NCI-H1417 (cell line): ENCODE measurements at regions not wholly inside any gene's neighbourhood (a gene's known extent, or its start where the extent isn't known, plus 50 kb on each side); places are given as distances from the start of the nearest gene placed in this dataset.
A peak's percentile ranks its signal among the peaks of the same experiment; 100 is the strongest.

Experiments
- DNase-seq, 3 experiments: peaks; one replicate each; lab custom pipeline; 2025; lab: John Stamatoyannopoulos, UW

GRCh38 chr3:23664459-23664858 is 141.3 kb upstream of the UBE2E1 start:
- DNase-seq = no peak

DNA sequence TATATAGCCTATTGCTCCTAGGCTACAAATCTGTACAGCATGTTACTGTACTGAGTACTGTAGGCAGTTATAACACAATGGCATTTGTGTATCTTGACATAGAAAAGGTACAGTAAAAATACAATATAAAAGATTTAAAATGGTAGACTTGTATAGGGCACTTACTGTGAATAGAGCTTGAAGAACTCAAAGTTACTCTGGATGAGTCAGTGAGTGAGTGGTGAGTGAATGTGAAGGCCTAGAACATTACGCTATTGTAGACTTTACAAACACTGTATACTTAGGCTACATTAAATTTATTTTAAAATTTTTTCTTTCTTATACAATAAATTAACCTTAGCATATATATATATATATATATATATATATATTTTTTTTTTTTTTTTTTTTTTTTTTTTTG is 140.0 kb upstream of the UBE2E1 start:
- DNase-seq = no peak

DNA sequence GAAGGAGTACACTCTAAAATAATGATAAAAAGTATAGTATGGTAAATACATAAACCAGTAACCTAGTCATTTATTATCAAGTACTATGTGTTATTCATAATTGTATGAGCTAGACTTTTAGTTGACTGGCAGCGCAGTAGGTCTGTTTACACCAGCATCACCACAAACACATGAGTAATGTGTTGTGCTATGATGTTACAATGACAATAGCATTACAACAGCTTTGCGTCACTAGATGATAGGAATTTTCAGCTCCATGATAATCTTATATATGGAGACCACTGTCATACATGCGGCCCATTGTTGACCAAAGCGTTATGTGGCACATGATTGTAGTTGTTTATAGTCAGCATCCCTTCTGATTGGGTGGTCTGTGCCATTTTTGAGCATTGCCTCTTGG is 138.9 kb upstream of the UBE2E1 start:
- DNase-seq = no peak

GRCh38 chr3:23667536-23668429 is 138.0 kb upstream of the UBE2E1 start:
- no peak for DNase-seq

- DNase-seq = no peak
Observed at GRCh38 chr3:23668430-23668904, 137.3 kb upstream of the UBE2E1 start.

DNA sequence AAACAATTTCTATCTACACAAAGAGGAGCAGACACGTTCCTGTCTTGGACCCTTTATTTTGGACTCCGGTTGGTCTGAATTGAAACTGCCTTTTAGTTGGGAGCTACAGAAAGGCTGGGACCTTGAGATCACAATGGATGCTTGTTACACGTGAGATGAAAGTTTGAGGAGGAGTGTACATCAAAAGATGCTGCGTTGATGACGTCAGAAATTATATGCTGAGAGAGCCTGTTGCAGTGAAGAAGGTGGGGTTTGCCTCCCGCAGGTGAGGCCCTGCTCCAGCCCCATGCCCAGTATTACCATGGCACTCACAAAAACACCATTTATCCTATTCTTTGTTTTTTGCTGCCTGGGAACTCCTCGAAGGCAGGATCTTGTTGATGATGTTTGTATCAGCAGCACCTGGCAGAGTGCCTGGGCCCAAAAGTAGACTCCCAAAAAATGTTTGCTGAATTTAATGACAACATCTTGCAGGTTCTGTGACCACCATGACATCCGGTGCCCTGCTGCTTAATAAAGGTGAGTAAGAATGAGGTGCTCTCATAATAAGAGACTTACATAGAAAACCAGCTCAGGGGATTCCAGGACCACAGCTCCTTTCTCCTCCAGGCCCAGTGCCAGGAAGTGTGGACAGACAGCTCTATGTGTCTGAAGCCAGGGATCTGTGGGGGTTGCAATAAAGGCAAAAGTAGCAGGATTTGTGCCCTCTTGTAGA is 136.1 kb upstream of the UBE2E1 start:
- no peak for DNase-seq

GRCh38 chr3:23671851-23672589 is 133.7 kb upstream of the UBE2E1 start:
- DNase-seq = no peak

GRCh38 chr3:23672628-23673027 is 133.1 kb upstream of the UBE2E1 start:
- no peak for DNase-seq

DNA sequence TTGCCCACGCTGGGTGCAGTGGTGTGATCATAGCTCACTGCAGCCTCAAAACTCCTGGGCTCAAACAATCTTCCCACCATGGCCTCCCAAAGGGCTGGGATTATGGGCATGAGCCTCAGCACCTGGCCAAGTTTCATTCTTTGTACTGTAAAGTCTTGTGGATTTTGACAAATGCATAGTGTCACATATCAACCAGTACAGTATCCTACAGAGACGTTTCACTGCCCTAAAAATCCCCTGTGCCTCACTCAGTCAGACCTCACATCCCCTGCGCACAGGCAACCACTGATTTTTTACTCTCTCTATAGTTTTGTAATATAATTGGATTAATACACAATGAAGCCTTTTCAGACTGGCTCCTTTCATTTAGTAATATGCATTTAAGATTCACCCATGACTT is 130.7 kb upstream of the UBE2E1 start:
- DNase-seq = no peak

GRCh38 chr3:23676093-23676492 is 129.7 kb upstream of the UBE2E1 start:
- DNase-seq = no peak

DNA sequence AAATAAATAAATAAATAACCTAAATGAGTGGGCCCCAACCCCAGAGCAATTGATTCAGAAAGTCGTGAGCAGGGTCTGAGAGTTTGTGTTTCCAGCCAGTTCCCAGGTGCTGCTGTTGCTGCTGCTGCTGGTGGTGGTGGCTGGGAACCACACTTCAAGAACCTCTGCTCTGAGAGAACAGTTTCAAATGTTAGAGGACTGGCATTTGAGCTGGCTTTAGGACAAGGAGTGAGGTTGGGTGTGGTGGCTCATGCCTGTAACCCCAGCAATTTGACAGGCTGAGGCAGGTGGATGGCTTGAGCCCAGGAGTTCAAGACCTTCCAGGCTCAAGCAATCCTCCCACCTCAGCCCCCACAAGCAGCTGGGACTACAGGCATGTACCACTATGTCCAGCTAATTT is 123.1 kb upstream of the UBE2E1 start:
- no peak for DNase-seq

GRCh38 chr3:23685541-23686258 is 120.1 kb upstream of the UBE2E1 start:
- DNase-seq = peak in 1 of 3 experiments; percentile 1

GRCh38 chr3:23686519-23686918 is 119.2 kb upstream of the UBE2E1 start:
- DNase-seq = no peak

GRCh38 chr3:23691357-23691895 is 114.3 kb upstream of the UBE2E1 start:
- no peak for DNase-seq

DNA sequence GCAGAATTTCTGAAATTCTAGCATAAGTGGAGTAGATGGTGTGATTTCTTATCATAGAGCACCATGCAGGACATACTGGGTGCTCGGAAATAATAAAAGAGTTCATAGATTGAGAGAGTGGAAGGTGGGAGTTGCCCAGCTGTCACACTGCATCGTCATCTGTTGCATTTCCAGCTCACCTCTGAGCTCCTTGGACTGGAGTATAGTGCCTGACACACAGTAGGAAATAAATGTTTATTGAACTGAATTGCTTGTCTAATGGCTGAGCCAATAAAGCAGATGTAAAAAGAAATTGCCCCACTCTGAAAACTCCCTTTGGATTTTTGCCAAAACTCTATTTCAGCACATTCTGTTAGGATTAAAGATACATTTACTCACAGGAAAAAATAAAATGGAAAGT is 108.9 kb upstream of the UBE2E1 start:
- peak in 1 of 3 experiments; percentile 64 for DNase-seq

- DNase-seq = peak; percentile 22 to 78 (median 44)
Observed at GRCh38 chr3:23697416-23697815, 108.3 kb upstream of the UBE2E1 start.

DNA sequence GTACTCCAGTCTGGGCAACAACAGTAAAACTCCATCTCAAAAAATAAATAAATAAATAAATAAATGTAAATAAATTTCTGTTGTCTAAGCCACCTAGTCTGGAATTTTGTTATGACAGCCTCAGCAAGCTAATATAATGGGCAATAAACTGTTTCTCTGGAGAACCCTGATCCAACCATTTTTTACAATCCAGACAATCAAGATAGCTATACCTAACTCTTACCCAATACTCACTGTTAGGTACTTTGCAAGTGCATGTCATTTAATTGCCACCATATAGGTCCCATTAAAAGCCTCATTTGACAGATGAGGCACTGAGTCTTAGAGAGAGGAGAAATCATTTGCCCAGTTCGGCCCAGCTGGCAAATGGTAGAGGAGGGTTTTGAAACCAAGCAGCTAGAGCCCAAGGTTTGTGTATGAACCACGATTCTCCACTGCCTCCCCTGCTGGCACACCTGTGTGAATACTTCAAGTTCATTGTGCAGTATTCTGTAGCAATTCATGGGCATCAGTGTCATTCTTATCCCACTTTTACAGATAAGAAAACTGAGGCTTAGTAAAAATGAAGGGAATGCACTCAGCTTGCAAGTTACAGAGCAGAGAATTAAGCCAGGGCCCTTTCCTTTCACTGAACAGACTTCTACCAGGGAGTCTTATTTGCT is 107.0 kb upstream of the UBE2E1 start:
- no peak for DNase-seq

DNA sequence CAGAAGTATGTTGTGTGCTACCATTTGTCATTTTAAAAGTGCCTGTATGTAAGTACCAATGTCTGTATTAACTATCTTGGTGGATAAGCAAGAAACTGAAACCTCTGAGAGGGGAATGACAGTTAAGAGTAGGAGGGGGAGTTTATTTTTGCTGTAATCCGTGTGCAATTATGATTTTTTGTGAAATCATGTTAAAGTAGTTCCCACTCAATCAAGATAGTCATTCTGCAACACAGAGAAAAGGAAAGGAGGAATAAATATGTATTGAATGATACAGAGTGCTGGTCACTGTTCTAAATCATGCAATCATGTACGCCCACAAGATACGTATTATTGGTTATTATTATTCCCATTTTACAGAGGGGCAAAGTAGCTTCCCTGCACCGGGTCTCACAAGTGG is 105.1 kb upstream of the UBE2E1 start:
- no peak for DNase-seq

- DNase-seq = peak; percentile 13 to 82 (median 37)
Observed at GRCh38 chr3:23701716-23702597, 103.8 kb upstream of the UBE2E1 start.

- DNase-seq = no peak
Observed at GRCh38 chr3:23704298-23704697, 101.5 kb upstream of the UBE2E1 start.
